HG03432 (cell line): ENCODE measurements at regions not wholly inside any gene's neighbourhood (a gene's known extent, or its start where the extent isn't known, plus 50 kb on each side); places are given as distances from the start of the nearest gene placed in this dataset.

Experiments used
- ATAC-seq: cut with Tn5 transposase; IDR thresholded peaks from one replicate; pipeline ENCODE4 v1.9.1; 2021; ENCODE audit warnings: mild to moderate bottlenecking, moderate library complexity; ENCODE audit not compliant: unreplicated experiment

GRCh38 chr15:62599791-62600777, 435.0 kb upstream of the C2CD4B start:
- no peak for ATAC-seq

- ATAC-seq: no peak
Measured at GRCh38 chr15:62601777-62602545, 436.9 kb upstream of the C2CD4B start.

GRCh38 chr15:62603742-62604141, 438.7 kb upstream of the C2CD4B start:
- no peak for ATAC-seq

DNA sequence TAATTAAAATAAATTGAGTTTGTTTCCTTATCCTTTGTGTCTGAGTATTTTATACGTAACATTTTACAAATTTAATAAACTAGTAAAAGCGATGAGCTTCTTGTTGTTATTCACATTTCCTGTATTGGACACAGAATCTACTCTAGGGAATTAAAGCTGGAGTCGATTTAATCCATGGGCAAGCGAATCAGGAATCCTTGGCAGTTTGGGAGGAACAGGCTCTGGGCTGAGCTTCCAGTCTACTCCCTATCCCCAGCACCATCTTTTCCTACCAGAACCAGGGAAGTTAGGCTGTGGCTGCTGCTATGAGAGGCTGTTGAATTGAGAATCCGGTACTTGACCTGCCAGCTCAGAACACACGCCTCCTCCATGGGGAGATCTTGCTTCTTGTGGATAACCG, 437.3 kb upstream of the TPM1 start:
- no peak for ATAC-seq

- ATAC-seq: no peak
Measured at GRCh38 chr15:62606376-62607113, 436.0 kb upstream of the TPM1 start.

- ATAC-seq: no peak
Measured at GRCh38 chr15:62607114-62607462, 435.5 kb upstream of the TPM1 start.

DNA sequence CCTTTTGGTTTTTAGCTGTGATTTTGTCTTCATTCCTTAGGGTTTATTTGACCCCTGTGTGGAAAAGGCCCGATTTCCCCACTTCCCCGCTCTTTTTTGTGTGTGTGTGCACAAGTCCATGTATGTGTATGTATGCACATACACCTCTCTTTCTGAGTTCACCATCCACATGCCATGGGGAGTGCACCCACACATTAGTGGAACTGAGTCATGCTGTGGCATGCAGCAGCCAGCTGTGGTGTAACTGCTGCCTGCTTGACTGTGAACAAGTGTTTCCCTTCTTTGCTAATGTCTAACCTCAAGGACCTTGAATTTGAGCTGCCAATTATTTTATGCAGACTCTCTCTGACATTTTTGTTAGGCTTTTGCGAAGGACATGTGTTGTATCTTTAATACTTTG, 434.9 kb upstream of the TPM1 start:
- no peak for ATAC-seq

- no peak for ATAC-seq
Measured at GRCh38 chr15:62608369-62608768, 434.2 kb upstream of the TPM1 start.

- ATAC-seq: no peak
Measured at GRCh38 chr15:62610265-62610869, 432.2 kb upstream of the TPM1 start.

- no peak for ATAC-seq
Measured at GRCh38 chr15:62611002-62611401, 431.5 kb upstream of the TPM1 start.

- ATAC-seq: no peak
Measured at GRCh38 chr15:62612183-62612733, 430.3 kb upstream of the TPM1 start.

DNA sequence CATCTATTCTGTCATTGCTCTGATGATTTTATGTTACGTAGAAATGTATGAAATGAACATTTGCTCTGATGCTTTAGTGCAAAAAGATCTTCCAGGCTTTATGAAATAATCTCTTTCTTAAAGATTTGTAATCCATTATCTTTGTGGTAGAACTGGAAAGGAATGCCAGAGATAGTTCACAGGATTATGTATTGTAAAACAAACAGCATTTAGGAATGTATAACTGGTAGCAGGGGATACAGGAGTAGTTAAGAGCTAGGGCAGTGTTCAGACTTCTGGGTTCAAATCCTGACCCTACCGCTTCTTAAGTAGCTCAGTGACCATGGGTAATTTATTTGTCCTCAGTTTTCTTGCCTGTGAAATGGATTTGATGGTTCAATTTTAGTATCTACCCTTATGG, 429.8 kb upstream of the TPM1 start:
- no peak for ATAC-seq

DNA sequence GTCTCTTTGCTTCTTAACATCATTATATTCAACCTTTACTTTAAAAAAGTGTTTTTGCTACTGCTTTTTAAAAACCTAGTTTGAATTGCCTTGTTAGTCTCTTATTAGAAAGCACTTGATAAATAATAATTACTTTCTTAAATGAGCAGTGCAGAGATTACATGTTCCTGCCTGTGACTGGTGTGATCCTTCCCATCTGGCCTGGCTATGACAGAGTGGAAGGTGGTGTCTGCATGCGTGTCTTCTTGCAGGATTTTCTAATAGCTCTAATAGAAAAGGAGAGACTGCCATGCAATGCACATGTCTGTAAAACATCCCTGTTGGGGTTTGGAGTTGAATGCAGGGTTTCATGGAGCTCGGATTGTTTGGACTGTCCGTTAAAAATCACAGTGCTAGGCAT, 425.8 kb upstream of the TPM1 start:
- no peak for ATAC-seq

DNA sequence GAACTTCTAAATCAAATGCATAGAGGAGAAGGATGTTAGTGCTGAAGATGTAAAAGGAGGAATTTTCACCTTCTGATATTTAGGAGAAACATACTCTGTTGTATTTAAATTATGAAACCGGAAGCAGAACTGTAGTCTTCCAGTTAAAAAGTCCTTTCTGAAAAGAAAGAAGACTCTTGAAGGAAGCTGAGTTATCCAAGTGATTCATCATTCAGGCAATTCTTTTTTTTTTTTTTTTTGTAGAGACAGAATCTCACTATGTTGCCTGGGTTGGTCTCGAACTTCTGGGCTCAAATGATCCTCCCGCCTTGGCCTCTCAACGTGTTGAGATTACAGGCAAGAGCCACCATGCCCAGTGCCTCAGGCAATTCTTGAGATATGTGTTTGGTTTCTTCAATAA, 424.8 kb upstream of the TPM1 start:
- ATAC-seq: no peak

- ATAC-seq: no peak
Measured at GRCh38 chr15:62618432-62618831, 424.1 kb upstream of the TPM1 start.

GRCh38 chr15:62618846-62619504, 423.6 kb upstream of the TPM1 start:
- ATAC-seq: no peak

GRCh38 chr15:62619526-62619925, 423.0 kb upstream of the TPM1 start:
- ATAC-seq: no peak

DNA sequence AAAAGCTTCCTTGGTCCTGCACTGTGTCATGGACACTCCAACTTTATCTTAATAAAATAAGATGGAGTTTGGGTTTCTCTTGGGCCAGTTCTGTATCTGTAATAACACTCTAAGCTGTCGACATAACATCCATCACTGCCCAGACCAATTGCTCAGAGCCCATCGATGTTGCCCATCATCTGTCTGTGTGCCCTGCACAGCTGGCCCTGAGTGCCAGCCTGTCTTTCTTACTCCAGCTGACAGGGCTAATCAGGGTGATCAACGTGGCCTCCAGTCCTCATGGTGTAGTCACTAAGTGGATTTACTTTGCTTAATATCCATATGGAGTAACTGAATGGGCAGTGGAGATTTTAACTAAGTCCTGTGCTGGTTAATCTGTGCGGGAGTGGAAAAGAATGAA, 419.8 kb upstream of the TPM1 start:
- no peak for ATAC-seq

DNA sequence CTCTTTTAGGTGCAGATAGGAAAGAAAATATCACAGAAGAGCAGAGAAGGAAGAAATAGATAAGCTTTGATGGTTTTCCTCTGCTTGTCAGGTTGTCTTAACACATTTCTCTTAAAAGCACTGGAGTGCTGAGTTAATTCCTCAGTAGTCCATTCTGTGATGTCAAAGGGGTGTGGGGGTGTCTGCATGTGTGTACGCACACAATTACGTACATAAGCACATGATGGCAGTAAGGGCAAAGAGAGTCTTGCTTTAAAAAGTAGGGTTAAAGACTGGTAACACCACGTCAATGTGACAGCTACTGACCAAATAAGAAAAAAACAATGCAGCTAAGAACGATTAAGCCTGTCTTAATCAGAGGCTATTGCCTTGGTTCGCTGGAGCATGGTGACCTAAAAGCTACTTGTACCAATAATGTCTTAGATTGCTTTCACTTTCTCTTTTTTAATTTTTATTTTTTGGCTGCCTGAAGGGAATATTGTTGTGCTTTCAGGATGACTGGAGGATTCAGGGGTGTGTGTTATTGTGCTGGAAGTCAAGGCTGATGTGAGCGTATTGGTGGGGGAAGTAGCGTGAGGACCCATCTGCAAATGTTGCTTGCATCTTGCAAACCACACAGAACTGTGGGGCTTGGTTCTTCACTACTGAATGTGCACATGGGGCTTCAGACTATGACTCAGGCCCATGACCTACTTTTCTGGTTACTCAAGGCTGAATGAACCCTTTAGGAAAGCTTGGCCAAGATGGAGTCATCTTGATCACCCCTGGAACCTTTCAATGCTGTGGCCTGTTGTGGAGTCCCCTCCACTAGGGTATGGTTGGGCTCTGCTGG, 417.8 kb upstream of the TPM1 start:
- peak; percentile 58 for ATAC-seq
